HG03064 (cell line): ENCODE measurements at regions not wholly inside any gene's neighbourhood (a gene's known extent, or its start where the extent isn't known, plus 50 kb on each side); places are given as distances from the start of the nearest gene placed in this dataset.

Source experiments
- ATAC-seq: cut with Tn5 transposase; IDR thresholded peaks from one replicate; pipeline ENCODE4 v1.9.1; 2021; ENCODE audit warnings: low read depth; ENCODE audit not compliant: unreplicated experiment

GRCh38 chr14:34220921-34221320, 241.1 kb downstream of the SPTSSA start:
- no peak for ATAC-seq

- no peak for ATAC-seq
Measured at GRCh38 chr14:34220378-34220706, 241.7 kb downstream of the SPTSSA start.

GRCh38 chr14:34219661-34220377, 242.2 kb downstream of the SPTSSA start:
- no peak for ATAC-seq

GRCh38 chr14:34218881-34219280, 243.2 kb downstream of the SPTSSA start:
- ATAC-seq, result no peak

GRCh38 chr14:34214961-34215360, 247.1 kb downstream of the SPTSSA start:
- no peak for ATAC-seq

- ATAC-seq, result no peak
Measured at GRCh38 chr14:34213332-34213731, 248.7 kb downstream of the SPTSSA start.

- no peak for ATAC-seq
Measured at GRCh38 chr14:34212172-34212929, 249.7 kb downstream of the SPTSSA start.

GRCh38 chr14:34211732-34212131, 250.3 kb downstream of the SPTSSA start:
- peak; percentile 61 for ATAC-seq

GRCh38 chr14:34208532-34208931, 253.5 kb downstream of the SPTSSA start:
- no peak for ATAC-seq

- no peak for ATAC-seq
Measured at GRCh38 chr14:34205799-34206198, 254.9 kb upstream of the EGLN3 start.

- ATAC-seq, result no peak
Measured at GRCh38 chr14:34204774-34205173, 253.9 kb upstream of the EGLN3 start.

GRCh38 chr14:34203251-34203722, 252.4 kb upstream of the EGLN3 start:
- no peak for ATAC-seq

- ATAC-seq, result no peak
Measured at GRCh38 chr14:34201909-34202637, 251.2 kb upstream of the EGLN3 start.

- no peak for ATAC-seq
Measured at GRCh38 chr14:34199585-34199984, 248.7 kb upstream of the EGLN3 start.

- no peak for ATAC-seq
Measured at GRCh38 chr14:34198096-34198495, 247.2 kb upstream of the EGLN3 start.

- no peak for ATAC-seq
Measured at GRCh38 chr14:34195964-34196363, 245.1 kb upstream of the EGLN3 start.

- ATAC-seq, result no peak
Measured at GRCh38 chr14:34190717-34191116, 239.8 kb upstream of the EGLN3 start.

- ATAC-seq, result no peak
Measured at GRCh38 chr14:34189866-34190265, 239.0 kb upstream of the EGLN3 start.

GRCh38 chr14:34187519-34188044, 236.7 kb upstream of the EGLN3 start:
- no peak for ATAC-seq

GRCh38 chr14:34187061-34187460, 236.2 kb upstream of the EGLN3 start:
- ATAC-seq, result no peak

- no peak for ATAC-seq
Measured at GRCh38 chr14:34184126-34184525, 233.3 kb upstream of the EGLN3 start.
